GM11168 (cell line): ENCODE measurements at regions not wholly inside any gene's neighbourhood (a gene's known extent, or its start where the extent isn't known, plus 50 kb on each side); places are given as distances from the start of the nearest gene placed in this dataset.

Source experiments
- in situ Hi-C: fragments of 300-500 bp; cut with MboI; formaldehyde crosslinking; loops from one replicate; pipeline ENCODE4 v1.12.0; 2022; ENCODE audit warnings: low sequenced_read_pairs; ENCODE audit not compliant: unreplicated experiment

DNA sequence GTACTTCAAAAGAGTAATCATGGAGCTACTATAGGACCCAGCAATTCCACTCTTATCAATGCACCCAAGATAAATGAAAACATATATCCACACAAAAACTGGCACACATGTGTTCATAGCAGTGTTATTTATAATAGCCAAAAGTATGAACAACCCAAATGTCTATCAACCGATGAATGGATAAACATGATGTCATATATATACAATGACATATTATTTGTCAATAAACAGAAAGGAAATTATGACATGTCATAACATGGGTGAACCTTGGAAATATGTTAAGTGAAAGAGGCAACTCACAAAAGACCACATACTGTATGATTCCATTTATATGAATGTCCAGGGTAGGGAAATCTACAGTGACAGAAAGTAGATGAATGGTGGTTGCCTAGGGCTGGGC is 347.1 kb upstream of the DDHD1 start:
- in situ Hi-C loops = no loop called here

DNA sequence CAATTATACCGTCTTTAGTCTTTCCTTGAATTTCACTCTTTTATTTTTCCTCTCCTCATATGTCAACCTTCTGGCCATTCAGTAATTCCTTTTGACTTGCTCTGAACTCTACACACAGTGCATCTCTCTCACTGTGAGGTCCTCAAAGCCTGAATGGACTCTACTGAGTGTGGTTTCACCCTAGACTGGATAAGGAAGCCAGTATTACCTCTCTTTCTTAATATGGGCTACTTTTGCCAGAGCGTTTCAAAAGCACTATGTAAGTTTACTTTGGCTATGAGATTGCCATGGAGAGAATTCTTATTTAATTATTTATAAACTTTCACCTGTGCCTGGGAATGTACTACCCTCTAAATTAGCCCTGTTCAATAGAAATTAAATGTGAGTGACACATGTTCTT is 343.5 kb upstream of the DDHD1 start:
- in situ Hi-C loops = no loop called here

DNA sequence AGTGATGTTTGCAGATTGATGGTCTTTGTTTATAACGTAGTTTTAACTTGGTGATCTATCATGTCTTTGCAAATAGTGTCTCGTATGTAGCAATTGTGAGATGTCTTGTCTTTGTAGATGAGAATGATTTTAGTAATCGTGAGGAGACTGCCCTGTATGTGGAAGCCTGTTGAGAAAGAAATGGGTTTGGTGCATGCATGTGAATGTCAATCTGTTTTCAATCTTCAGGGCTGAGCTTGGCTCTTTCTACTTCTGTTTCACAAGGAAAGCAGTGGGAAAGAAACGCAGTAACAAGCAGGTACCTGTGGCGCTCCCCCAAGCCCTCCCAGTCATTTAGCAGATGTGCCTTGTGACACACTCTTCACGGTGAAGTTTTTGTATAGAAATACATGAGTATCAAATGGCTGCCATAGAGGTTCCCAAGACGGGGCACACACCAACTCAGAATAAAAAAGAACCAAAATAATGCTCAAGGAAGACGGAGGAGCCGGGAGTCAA is 342.8 kb upstream of the DDHD1 start:
- in situ Hi-C loops = no loop called here

DNA sequence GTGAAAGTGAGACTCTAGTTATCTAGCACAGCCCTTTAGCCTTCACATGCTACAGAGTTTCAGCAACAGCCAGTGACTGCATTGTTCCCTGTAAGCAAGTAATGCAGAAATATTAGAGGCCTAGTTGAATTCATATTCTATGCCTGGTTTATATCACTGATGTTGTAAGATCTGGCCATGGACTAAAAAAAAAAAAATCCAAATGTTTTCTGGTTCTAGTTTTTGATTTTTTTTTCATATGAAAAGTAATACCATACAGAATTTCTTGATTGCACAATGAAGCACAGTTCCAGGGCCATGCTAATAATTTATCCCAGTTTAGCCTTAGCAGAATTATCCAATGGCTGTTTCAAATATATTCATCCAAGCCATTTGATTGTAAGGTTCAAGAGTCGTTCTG is 341.5 kb upstream of the DDHD1 start:
- in situ Hi-C loops = no loop called here

DNA sequence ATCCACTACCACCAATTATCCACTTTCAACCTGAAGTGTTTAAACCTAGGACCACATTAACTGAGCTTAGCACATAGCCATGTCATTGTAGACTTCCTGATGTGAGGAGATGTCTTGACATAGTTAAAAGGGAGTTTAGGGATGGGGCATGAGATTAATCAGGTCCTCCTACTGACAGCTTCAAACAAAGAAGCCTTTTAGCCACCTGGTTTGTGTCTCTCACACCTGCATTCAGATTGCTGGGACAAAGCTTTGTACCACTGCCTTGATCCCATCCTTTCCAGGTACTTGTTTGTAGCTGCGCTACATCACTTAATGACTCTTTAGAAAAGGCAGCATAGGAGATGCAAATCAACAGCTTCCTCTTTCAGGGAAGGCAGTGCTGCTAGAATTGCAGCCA is 340.7 kb upstream of the DDHD1 start:
- in situ Hi-C loops = no loop called here

DNA sequence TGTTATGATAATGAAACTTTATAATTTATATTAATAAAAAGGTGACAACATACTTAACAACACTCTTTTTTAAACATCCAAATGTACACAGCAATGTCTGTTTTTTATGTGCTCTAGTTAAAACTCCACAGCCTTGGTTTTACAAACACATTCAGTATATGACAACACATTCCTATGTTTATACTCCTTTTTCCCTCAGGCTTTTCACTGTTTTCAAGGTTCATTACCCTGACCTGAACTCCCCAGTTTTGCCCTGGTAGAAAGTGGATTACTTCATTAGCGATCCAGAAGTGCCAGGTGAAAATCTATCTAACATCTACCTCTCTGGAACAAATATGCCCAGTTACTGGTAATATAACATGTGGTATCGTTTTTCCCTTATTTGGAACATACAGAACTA is 340.2 kb upstream of the DDHD1 start:
- in situ Hi-C loops = no loop called here

DNA sequence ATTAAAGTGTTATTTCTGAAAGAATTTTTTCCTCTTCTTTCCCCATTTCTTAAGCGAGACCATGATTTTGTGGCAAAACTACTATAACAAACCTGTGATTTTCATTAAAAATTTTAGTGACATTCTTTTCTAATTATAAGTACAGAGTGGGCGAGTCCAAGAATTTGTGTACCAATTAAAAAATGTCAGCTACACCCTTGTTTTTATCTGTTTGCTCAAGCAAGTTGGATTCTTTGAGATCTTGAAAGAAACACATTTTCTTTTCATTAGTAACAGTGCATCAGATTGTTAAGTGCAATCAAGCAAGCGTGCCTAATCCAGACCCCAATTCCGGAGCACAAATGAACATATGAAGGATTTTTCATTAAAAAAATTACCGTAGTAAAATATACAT is 338.8 kb upstream of the DDHD1 start:
- in situ Hi-C loops = no loop called here

DNA sequence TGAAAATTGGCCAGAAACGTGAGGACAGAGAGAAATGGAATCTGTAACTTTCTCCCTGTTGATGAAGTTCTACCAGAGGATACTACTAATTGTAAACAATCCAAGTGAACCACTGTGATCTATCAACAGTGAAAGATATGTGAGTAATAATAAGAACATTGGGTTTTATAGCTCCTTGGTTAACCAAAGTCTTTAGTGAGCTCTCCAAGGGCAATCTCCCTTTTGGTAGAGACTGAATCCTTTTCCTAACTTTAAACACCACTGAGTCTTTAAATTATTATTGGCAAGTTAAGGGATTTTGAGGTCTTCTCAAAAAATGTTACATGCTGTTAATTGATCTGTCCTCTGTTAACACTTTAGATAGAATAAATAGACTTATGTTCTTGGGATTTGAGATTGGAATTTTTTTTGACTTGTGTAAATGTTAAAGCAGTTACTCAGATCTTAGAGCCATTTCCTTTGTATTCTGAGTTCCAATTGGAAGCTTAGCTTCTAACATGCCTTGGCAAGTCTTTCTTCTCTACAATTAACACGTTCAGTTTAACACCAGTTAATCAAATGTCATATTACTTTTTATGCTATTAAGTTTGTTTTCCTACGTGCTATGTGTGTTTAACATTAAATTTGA is 338.2 kb upstream of the DDHD1 start:
- in situ Hi-C loops = no loop called here

DNA sequence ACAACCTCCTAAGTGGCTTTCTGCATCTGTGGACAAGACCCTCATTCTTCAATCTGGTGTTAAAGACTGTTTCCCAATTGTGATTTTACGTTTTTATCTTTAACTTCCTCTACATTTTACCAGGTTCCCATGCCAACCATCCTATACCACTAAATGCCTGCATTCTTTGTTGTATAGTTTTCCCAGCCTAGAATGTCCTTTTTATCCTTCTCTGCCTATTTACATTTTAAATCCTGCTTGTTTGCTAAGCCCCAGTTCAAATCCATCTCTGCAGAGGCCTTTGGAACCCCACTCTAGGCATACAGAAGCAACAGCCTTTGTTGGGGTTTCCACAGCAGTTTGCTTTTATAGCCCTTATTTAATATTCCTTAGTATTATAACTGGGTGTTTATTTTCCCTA is 325.1 kb upstream of the DDHD1 start:
- in situ Hi-C loops = no loop called here

DNA sequence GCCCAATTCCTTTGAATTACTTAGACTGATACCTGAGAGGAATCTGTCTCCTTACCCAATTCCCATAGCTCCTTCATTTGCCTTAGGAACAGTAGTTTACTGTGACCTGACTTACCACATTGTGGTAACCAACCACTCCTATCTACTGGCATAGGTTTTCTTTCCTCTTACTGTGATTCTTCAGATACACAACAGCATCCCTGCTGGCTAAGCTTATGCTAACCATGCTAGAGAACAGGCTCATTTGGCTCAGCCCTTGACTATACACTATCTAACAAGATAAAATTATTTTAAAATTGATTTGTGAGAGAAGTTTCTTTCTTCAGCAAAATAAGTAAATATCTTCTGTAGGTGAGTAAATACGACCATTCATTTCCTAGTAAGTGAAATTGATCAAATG is 320.4 kb upstream of the DDHD1 start:
- in situ Hi-C loops = no loop called here

DNA sequence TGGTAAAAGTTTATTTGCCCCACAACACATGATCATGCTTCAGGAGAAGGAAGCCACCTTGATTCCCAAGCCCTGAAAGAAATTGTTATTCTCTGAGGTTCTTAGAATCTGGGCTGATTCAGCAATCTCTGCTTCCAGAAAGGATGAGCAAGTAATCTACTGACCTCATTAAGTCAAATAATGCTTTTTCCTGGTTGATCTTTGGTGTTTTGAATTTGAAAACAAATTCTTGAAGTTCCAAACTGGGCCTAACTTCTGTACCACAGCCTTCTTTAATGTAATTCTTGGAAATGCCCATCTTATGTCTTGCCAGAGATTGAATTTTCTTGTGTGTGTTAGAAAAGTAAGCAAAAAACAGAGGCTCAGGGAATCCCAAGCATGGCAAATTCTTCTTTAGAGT is 319.2 kb upstream of the DDHD1 start:
- in situ Hi-C loops = no loop called here

DNA sequence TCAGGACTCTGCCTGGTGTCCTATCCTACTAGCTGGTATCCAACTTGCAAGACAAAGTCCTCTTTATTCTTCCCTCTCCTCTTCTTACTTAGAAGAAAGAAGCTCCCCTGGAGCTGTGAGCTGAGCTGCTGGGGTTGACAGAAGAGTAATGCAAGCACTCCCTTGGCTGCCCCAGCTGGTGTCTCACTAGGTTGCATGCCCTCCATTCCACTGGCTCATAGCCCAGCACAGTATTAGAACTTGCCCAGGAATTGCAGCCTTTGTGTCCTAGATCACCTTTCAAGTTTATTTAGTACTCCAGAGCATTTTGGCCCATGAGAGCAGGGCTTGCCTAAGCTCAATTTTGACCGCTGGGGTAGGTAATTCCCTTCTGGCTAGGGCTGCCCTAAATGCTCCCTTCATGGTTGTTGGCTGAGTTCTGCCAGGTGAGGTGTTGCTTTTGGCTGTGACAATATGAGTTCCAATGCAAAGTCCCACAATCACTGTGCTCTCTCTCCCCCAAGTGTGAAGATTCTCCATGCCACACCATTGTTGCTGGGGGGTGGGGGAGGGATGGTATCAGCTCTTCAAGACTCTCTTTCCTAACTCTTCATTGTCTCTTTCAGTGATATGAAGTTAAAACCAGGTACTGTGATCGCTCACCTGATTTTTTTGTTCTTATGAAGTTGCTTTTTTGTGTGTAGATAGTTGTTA is 317.4 kb upstream of the DDHD1 start:
- in situ Hi-C loops = no loop called here

DNA sequence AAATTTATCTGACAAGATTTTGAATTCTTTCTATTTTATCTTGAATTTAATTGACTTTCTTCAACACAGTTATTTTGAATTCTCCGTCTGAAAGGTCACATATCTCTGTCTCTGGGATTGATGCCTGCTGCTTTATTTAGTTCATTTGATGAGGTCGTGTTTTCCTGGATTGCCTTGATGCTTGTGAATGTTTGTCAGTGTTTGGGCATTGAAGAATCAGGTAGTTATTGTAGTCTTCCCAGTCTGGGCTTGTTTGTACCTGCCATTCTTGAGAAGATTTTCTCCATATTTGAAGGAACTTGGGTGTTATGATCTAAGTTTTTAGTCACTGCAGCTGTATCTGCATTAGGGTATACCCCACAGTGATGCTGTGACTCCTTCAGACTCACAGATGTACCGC is 315.8 kb upstream of the DDHD1 start:
- in situ Hi-C loops = no loop called here

DNA sequence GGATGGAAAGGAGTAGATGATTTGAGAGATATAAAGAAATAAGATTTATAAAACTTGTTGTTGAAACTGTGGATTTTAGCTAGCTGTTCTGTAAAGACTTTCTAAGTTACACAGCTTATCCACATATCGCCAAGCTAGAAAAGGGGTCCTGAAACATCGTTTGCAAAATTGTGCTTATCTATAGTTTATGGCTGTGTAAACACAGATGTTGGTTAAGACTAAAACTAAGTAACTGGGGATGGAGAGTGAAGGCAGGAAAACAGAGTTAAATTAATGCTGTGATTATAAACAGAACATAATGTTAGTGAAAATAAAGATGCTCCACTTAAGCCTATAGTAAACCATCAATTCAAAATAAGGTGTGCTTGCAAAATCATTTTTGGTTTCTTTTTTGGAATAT is 311.3 kb upstream of the DDHD1 start:
- in situ Hi-C loops = no loop called here

DNA sequence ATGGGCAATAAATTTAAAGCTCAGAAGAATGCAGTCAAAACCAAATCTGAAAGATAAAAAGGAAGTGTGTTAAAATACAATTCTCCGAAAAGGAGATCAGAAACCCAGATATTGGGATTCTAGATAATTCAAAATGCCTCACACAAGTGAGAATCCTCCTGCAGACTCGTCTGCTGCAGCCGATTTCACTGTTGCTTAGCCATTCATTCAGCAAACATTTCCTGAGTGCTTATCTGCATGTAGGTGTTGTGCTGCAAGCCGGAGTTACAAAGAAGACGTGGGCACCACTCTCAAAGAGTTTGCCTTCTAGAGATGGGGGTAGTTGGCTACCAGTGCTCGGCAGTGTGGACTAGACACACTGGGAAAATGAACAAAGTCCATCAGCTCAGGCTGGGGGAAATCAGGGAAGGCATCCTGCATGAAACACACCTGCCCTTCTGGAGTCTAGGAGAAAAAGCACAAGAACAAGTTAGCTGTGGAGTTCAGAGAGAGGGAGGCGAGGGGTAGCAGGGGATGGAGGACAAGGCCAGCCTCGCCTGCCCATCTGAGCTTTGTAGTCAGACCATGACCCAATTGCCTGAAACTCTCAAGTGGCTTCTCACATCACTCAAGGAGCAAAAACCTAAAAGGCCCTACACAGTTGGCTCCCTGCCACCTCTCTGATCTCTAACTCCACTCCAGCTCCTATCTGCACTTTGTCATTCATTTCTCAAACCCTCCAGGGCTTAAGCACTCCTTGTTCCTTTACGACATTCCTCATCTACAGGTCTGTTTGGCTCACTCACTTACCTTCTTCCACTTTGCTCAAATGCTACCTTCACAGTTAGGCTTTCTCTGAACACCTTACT is 310.0 kb upstream of the DDHD1 start:
- in situ Hi-C loops = no loop called here

DNA sequence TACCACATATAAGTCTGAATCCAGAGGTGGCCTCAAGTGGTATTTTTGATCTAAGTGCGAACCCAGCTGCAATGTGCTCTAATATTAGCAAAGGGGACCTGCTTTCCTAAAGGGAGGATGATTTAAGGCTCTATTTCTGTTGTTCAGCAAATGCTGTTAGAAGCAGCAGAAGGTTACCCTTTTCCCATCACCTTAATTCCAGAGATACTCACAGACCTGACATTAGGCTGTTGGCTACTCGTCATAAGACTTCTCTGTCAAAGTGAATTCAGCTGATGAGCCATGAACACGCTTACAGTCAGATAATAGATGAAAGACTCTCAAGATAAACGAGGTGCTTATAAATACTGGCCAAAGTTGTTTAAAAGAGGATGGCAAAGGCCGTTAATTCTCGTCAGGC is 308.7 kb upstream of the DDHD1 start:
- in situ Hi-C loops = no loop called here

DNA sequence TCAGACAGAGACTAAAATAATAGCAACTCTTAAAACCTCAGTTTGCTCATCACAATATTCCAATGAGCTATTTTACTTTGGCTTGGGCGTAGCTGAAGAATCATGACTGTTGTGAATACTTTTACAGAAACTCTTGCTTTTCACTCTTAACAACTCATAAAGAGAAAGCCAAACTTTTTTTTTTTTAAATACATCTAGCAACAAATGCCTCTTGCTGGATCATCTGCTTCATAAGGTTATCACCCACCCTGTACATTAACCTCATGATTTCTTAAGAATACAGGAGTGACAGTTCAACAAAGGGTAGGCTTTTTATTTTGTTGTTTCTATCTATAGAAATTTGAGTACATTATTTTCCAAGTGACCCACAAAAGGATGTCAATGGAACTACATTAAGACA is 307.4 kb upstream of the DDHD1 start:
- in situ Hi-C loops = no loop called here

DNA sequence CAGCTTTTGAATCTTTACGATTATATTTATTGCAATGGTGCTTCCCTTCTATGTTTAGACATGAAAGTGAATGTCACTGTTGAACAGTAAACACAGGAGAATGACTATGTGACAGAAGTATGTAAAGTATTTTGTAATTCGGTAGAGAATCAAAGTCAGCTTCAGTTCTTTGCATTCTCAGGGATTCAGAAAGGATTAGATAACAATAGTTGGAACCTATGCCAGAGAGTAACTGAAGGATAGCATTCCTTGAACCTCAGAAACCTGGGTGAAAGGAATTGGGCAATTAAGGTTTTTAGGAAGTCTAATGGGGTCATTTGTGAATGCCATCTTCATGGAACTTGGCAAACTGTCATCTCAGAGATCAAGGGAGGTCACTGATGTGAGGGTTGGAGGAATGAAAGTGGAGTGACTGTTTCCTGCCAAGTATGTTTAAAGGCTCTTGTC is 305.3 kb upstream of the DDHD1 start:
- in situ Hi-C loops = no loop called here

DNA sequence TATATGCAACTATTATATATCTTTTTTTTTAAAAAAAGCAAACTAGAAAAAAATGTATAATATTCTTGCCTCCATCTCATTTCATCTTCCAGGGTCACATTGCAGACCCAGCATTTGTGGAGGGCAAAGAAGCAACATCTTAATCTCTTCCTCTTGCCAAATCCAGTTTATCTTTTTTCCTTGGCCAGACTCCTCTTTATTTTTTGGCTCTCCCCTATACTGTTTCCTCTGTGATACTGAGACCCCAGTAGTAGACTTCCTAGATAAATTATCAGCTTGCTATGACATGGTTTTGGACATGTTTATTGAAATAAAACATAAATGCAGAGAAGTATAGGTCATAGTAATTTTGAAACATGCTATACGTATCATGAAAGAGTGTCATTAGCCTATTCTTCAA is 303.8 kb upstream of the DDHD1 start:
- in situ Hi-C loops = no loop called here

DNA sequence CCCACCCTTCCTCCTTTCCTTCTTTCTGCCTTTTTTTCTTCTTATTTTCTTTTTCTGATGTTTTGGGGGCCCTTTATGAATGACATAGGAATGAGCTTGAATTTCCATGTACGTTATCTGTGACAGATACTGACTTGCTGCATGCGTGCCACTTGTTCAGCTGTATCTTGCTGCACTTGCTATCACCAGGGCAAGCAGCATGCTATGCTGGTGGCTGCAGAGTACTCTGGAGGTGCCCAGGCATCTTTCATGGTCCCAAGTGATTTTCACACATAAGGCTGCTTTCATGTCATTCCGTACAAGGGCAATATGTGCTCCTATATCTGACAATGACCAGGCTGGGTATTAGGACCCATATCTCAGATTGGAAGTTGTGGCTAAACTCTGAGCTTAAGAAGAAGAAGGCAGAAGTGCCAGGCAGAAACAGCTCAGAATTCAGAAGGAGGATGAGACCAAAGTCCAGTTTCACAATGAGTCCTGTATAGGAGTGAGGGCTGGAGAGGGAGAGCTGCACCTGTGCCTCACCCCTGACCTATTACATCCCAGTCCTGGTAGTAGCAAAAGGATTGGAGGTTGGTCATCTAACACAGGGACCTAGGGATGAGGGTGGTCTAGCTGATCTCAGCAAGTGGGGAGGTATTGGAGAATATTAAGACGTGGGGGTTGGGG is 299.0 kb upstream of the DDHD1 start:
- in situ Hi-C loops = no loop called here

DNA sequence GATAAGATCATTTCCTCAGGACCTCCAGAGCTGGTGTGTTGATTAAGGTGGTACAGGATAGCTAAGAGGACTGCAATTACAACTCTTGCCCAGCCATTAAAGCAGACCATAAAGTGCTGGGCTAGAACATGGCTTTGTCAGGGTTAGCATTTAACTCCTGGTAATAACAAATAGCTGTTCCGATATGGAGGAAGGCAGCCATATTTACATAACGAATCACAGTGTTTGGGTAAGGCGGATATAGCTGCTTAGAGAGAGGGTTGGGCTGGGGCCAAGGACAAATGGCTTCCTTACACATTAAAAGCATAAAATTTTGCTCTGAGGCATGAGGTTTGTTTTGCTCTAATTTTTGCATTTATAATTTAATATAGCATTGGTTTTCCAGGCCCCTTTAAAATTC is 297.7 kb upstream of the DDHD1 start:
- in situ Hi-C loops = no loop called here
